IPS DF 6.9 (cell line): ENCODE measurements at regions not wholly inside any gene's neighbourhood (a gene's known extent, or its start where the extent isn't known, plus 50 kb on each side); places are given as distances from the start of the nearest gene placed in this dataset.

Source experiments
- DNase-seq: peaks from one replicate; pipeline ENCODE4 v3.0.0-alpha.2; 2013; ENCODE audit warnings: low read depth, low spot score
- H3K27ac ChIP-seq: one replicate; pipeline ENCODE4 v1.5.1; 2013; ENCODE audit warnings: low read length, control low read depth
- H3K27me3 ChIP-seq: 2 replicates; pipeline ENCODE4 v1.6.1; 2013; ENCODE audit warnings: mild to moderate bottlenecking, low read length; ENCODE audit not compliant: control insufficient read depth, insufficient read depth
- H3K36me3 ChIP-seq: 2 replicates; pipeline ENCODE4 v1.6.1; 2013; ENCODE audit warnings: low read length; ENCODE audit not compliant: control insufficient read depth, insufficient read depth
- H3K4me1 ChIP-seq: 2 replicates; pipeline ENCODE4 v1.6.1; 2013; ENCODE audit warnings: low read length; ENCODE audit not compliant: control insufficient read depth, insufficient read depth
- H3K4me3 ChIP-seq: 2 replicates; pipeline ENCODE4 v1.5.1; 2013; ENCODE audit warnings: mild to moderate bottlenecking, low read length
- H3K9me3 ChIP-seq: 2 replicates; pipeline ENCODE4 v1.6.1; 2013; ENCODE audit warnings: low read length, inconsistent platforms; ENCODE audit not compliant: control insufficient read depth, insufficient read depth
- WGBS: extraction: QIAGEN DNeasy Blood & Tissue Kit; methylation state at CpG from one replicate; pipeline ENCODE4 v1.1.7; 2013; ENCODE audit warnings: mixed read lengths, missing lambda C conversion rate; ENCODE audit not compliant: insufficient read length, insufficient coverage; 5-methylcytosine and 5-hydroxymethylcytosine counted together

GRCh38 chr4:127533028-127533700 is 99.6 kb upstream of the INTU start:
- no peak for DNase-seq
- WGBS: no CpG with 5 or more reads among the region's 1 CpG
- Histone ChIP-seq H3K9me3 (no peaks in the 10 kb centered on the region), H3K27me3 (no peaks in the 10 kb centered on the region), H3K4me3 (no peak overlapping the region), H3K36me3 (no peaks in the 10 kb centered on the region), H3K27ac (no peak overlapping the region), H3K4me1 (no peaks in the 10 kb centered on the region)

- no peak for DNase-seq
- H3K4me1 ChIP-seq: no peaks in the 10 kb centered on the region
- no peak overlapping the region for H3K27ac ChIP-seq
- no peak overlapping the region for H3K4me3 ChIP-seq
- no peaks in the 10 kb centered on the region for H3K9me3 ChIP-seq
- H3K36me3 ChIP-seq: no peaks in the 10 kb centered on the region
- H3K27me3 ChIP-seq: no peaks in the 10 kb centered on the region
- no CpG with 5 or more reads among the region's 4 CpGs for WGBS
Observed at GRCh38 chr4:127534041-127534825, 98.5 kb upstream of the INTU start.

DNA sequence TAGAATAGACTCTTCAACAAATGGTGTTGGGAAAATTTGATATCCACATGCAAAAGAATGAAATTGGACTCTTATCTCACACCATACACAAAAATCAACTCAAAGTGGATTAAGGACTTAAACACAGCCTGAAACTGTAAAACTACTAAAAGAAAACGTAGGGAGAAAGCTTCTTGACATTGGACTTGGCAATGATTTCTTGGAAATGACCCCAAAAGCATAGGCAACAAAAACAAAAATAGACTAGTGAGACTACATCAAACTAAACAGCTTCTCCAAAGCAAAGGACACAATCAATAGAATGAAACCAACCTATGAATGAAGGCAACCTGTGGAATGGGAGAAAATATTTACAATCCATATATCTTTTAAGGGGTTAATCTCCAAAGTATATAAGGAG is 94.7 kb upstream of the INTU start:
- Histone ChIP-seq H3K4me3 (no peak overlapping the region), H3K27ac (no peak overlapping the region), H3K36me3 (no peaks in the 10 kb centered on the region), H3K9me3 (no peaks in the 10 kb centered on the region), H3K27me3 (no peaks in the 10 kb centered on the region), H3K4me1 (peaks cover 4% of the 10 kb centered on the region)
- no CpG with 5 or more reads among the region's 1 CpG for WGBS
- DNase-seq: no peak

- Histone ChIP-seq H3K4me3 (no peak overlapping the region), H3K9me3 (no peaks in the 10 kb centered on the region), H3K36me3 (no peaks in the 10 kb centered on the region), H3K4me1 (peaks cover 4% of the 10 kb centered on the region), H3K27me3 (no peaks in the 10 kb centered on the region), H3K27ac (no peak overlapping the region)
- no CpG with 5 or more reads among the region's 3 CpGs for WGBS
- DNase-seq: no peak
Observed at GRCh38 chr4:127540497-127541025, 92.2 kb upstream of the INTU start.

- Histone ChIP-seq H3K4me3 (no peak overlapping the region), H3K27me3 (no peaks in the 10 kb centered on the region), H3K9me3 (no peaks in the 10 kb centered on the region), H3K27ac (no peak overlapping the region), H3K4me1 (peaks cover 4% of the 10 kb centered on the region), H3K36me3 (no peaks in the 10 kb centered on the region)
- DNase-seq: no peak
Observed at GRCh38 chr4:127545271-127545670, 87.5 kb upstream of the INTU start.

GRCh38 chr4:127548990-127549925 is 83.5 kb upstream of the INTU start:
- Histone ChIP-seq H3K36me3 (no peaks in the 10 kb centered on the region), H3K4me3 (no peak overlapping the region), H3K9me3 (peaks cover 1% of the 10 kb centered on the region; the same call in 1 of the 2 replicates), H3K27ac (no peak overlapping the region), H3K4me1 (no peaks in the 10 kb centered on the region), H3K27me3 (no peaks in the 10 kb centered on the region)
- WGBS: 100% methylated on average over 1 of the region's 2 CpGs
- DNase-seq: no peak

GRCh38 chr4:127555106-127555505 is 77.7 kb upstream of the INTU start:
- DNase-seq: no peak
- Histone ChIP-seq H3K36me3 (no peaks in the 10 kb centered on the region), H3K9me3 (peaks cover 1% of the 10 kb centered on the region; the same call in 1 of the 2 replicates), H3K4me1 (no peaks in the 10 kb centered on the region), H3K27ac (no peak overlapping the region), H3K27me3 (no peaks in the 10 kb centered on the region), H3K4me3 (no peak overlapping the region)
- WGBS: no CpG with 5 or more reads among the region's 1 CpG

GRCh38 chr4:127558088-127558487 is 74.7 kb upstream of the INTU start:
- Histone ChIP-seq H3K27me3 (no peaks in the 10 kb centered on the region), H3K4me3 (no peak overlapping the region), H3K4me1 (no peaks in the 10 kb centered on the region), H3K27ac (no peak overlapping the region), H3K36me3 (no peaks in the 10 kb centered on the region), H3K9me3 (no peaks in the 10 kb centered on the region)
- WGBS: no CpG with 5 or more reads among the region's 4 CpGs
- DNase-seq: no peak

DNA sequence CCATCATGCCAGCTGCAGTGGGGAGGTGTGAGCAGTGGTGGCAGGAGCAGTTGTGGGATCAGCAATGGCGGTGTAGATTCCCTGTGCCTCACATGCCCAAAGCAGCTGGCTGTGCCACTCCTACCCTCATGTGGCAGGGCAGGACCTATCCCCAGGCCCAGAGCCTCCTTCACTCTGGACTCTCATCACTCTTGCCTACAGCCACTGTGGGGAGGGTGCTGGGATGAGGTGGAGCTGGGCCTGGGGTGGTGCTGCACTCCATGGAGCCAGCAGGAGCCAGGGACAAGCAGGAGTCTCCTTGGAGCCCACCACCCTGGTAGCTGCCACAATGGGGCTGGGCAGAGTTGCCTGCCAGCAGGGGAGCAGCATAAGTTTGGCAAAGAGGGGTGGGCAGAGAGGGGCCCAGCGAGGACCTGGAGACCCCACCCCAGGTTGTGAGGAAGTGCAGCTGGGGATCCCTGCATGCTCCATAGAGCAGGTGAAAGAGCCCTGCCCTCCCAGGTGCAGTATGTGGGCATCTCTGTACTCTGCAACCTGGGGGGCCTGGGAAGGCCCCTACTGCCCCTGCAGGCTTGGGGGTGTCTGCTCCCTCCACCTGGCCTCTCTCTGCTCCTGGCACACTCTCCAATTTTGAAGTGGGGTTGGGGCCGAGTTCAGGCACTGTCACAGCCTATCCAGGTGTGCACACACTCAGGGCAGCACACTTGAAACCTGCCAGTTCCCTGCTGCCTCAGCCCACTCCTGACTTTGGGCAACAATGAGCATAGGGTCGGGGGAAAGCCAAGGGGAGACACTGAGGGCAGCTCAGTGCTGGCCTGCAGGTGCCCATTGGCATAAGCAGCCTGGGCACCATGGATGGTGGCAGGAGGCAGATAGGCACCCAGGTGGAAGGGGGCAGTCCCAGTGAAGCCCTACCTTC is 74.0 kb upstream of the INTU start:
- WGBS: no CpG with 5 or more reads among the region's 4 CpGs
- Histone ChIP-seq H3K4me1 (no peaks in the 10 kb centered on the region), H3K9me3 (no peaks in the 10 kb centered on the region), H3K27ac (no peak overlapping the region), H3K4me3 (no peak overlapping the region), H3K27me3 (no peaks in the 10 kb centered on the region), H3K36me3 (no peaks in the 10 kb centered on the region)
- DNase-seq: no peak
